ENCODE measurements at regions not wholly inside any gene's neighbourhood (a gene's known extent, or its start where the extent isn't known, plus 50 kb on each side); places are given as distances from the start of the nearest gene placed in this dataset.
"Not testable (repeated sequence)": the region's sequence is repeated elsewhere in the genome, so short reads cannot be mapped to it uniquely, and the experiment has no call there.

DNA sequence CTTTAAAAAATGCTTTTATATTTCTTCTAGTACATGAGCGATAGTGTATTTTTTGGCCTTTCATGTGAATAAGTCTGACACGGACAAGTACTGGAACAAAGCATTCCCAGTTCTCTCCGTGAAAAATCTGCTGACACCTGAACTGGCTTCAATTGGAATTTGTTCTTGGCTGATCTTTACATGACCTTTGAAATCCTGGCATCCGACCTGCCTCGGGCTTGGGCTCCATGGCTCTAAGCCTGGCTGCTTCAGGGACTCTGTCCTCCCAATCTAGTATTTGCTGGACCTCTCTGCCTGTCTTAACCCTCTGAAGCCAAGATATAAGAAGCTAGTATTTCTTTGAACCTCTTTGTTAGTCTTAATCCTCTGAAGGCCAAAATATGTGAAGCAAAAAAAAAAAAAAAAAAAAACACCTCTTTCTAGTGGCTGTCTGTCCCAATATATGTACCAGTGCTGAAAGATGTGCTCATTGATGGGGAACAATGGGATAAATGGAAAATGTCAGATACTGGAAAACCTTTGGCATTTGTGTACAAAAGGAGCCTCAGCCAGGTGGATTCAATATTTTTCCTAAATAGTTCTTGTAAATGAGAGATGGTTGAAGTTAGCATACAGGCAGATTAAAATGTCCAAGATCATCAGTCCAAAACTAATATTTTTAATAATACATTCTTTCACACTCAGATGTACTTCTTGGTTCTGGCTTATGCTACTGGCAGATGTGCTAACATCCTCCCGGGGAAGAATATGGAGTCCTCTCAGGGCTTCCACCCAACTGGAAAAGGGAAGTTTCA lies 470.6 kb downstream of the TUSC1 start:
- no peaks in the 10 kb centered on the region for H3K27me3 ChIP-seq (ENCODE audit: control insufficient read depth in 1 of 2, insufficient read depth in 2 of 2, low read length in 2 of 2)
- no peaks in the 10 kb centered on the region for H3K9me3 ChIP-seq (ENCODE audit: control insufficient read depth in 2 of 2, insufficient read depth in 1 of 2, low read depth in 1 of 2, low read length in 1 of 2)
- H3K36me3 ChIP-seq (ENCODE audit: control insufficient read depth in 2 of 2, insufficient read depth in 2 of 2, low read length in 1 of 2) = no peaks in the 10 kb centered on the region
- no peak overlapping the region for H3K4me3 ChIP-seq (ENCODE audit: low read depth in 1 of 2, low read length in 2 of 2)
- H3K27ac ChIP-seq (ENCODE audit: low read depth in 2 of 2, low read length in 1 of 2) = no peak overlapping the region
- H3K4me1 ChIP-seq (ENCODE audit: control insufficient read depth in 2 of 2, insufficient read depth in 2 of 2, low read length in 1 of 2) = no peaks in the 10 kb centered on the region
- WGBS, 2 donors = 41 to 47% methylated on average over 6 of the region's 6 CpGs

DNA sequence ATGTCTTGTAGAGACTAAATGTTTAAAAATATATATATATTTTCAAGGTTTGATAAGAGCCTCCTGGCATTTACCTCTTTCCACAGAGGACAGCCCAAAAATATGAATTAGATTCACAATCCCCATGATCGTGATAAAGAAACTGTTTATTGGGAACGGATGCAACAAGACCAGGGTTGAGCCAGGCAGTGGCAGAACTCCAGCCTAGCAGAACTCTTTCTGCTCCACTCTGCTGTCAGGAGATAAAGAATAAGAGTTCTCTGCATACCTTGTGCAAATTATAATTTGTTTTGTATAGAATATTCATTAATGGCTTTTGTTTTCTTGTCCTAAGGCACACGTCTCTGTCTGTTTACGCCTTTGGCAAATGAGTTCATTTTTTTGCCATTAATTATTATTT lies 472.2 kb downstream of the TUSC1 start:
- Histone ChIP-seq H3K4me3 (ENCODE audit: low read depth in 1 of 2, low read length in 2 of 2) (no peak overlapping the region), H3K4me1 (ENCODE audit: control insufficient read depth in 2 of 2, insufficient read depth in 2 of 2, low read length in 1 of 2) (no peaks in the 10 kb centered on the region), H3K27ac (ENCODE audit: low read depth in 2 of 2, low read length in 1 of 2) (no peak overlapping the region), H3K27me3 (ENCODE audit: control insufficient read depth in 1 of 2, insufficient read depth in 2 of 2, low read length in 2 of 2) (no peaks in the 10 kb centered on the region), H3K9me3 (ENCODE audit: control insufficient read depth in 2 of 2, insufficient read depth in 1 of 2, low read depth in 1 of 2, low read length in 1 of 2) (no peaks in the 10 kb centered on the region), H3K36me3 (ENCODE audit: control insufficient read depth in 2 of 2, insufficient read depth in 2 of 2, low read length in 1 of 2) (no peaks in the 10 kb centered on the region)
- 62 to 72% methylated on average over 4 of the region's 4 CpGs for WGBS, 2 donors

DNA sequence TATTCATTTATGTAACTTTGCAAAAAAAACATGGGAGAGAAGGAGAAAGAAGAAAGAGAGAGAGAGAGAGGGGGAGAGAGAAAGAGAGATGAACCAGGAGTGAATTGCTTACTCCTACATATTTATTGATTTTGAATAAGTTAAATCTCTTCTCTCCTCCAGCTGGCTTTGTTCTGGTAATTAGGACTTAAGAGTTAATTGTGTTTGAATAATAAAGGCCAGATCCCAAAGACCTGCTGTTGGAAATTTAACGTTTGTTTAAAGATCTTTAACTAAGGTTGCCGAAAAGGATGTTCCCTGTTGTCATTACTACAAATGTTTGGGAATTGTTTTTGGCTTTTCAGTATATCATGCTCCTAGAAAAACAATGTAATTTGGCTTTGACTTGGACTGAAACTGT lies 473.0 kb downstream of the TUSC1 start:
- H3K27ac ChIP-seq (ENCODE audit: low read depth in 2 of 2, low read length in 1 of 2) = no peak overlapping the region
- H3K4me3 ChIP-seq (ENCODE audit: low read depth in 1 of 2, low read length in 2 of 2) = no peak overlapping the region
- no peaks in the 10 kb centered on the region for H3K27me3 ChIP-seq (ENCODE audit: control insufficient read depth in 1 of 2, insufficient read depth in 2 of 2, low read length in 2 of 2)
- no peaks in the 10 kb centered on the region for H3K4me1 ChIP-seq (ENCODE audit: control insufficient read depth in 2 of 2, insufficient read depth in 2 of 2, low read length in 1 of 2)
- H3K36me3 ChIP-seq (ENCODE audit: control insufficient read depth in 2 of 2, insufficient read depth in 2 of 2, low read length in 1 of 2) = no peaks in the 10 kb centered on the region
- no peaks in the 10 kb centered on the region for H3K9me3 ChIP-seq (ENCODE audit: control insufficient read depth in 2 of 2, insufficient read depth in 1 of 2, low read depth in 1 of 2, low read length in 1 of 2)
- WGBS, 2 donors = 34 to 36% methylated on average over 2 of the region's 2 CpGs

DNA sequence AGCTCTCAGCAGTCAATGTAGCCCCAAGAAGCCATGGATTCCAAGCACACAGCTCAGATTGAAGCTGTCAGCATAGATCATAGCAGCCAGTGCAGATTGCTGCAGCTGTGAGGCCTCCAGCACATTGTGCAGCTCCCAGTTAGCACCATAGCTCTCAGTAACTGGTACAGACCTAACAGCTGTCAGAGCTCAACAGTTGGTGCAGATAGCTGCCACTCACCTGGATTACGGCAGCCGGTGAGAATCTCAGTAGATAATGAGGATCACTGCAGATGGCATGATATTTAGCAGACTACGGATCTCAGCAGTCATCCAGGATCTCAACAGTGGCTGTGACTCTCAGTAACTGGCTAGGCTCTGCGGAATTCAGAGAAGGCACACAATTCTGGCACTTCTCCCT lies 500.4 kb downstream of the TUSC1 start:
- Histone ChIP-seq H3K4me3 (ENCODE audit: low read depth in 1 of 2, low read length in 2 of 2) (no peak overlapping the region), H3K9me3 (ENCODE audit: control insufficient read depth in 2 of 2, insufficient read depth in 1 of 2, low read depth in 1 of 2, low read length in 1 of 2) (peaks cover 3 to 5% of the 10 kb centered on the region in 2 donors), H3K36me3 (ENCODE audit: control insufficient read depth in 2 of 2, insufficient read depth in 2 of 2, low read length in 1 of 2) (no peaks in the 10 kb centered on the region), H3K4me1 (ENCODE audit: control insufficient read depth in 2 of 2, insufficient read depth in 2 of 2, low read length in 1 of 2) (no peaks in the 10 kb centered on the region), H3K27ac (ENCODE audit: low read depth in 2 of 2, low read length in 1 of 2) (no peak overlapping the region), H3K27me3 (ENCODE audit: control insufficient read depth in 1 of 2, insufficient read depth in 2 of 2, low read length in 2 of 2) (no peaks in the 10 kb centered on the region)
- 80 to 86% methylated on average over 4 of the region's 4 CpGs for WGBS, 2 donors

DNA sequence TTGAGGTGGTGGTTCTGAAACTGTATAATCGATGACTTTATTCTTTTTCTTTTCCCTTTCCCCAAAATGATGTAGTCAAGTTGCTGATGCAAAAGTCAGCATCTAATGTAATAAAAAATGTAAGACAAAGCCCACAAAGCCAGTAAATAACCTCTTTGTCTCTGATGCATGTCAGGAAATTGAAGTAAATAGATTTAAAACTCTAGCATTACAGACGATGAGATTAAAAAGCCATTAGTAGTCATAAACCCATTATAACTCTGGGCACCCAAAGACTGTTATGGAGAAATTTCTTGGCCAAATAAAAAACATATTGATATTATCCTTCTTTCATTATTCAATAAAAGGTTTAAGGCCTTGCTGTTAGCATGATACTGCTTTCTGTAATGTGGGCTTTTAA lies 548.7 kb downstream of the TUSC1 start:
- H3K36me3 ChIP-seq (ENCODE audit: control insufficient read depth in 2 of 2, insufficient read depth in 2 of 2, low read length in 1 of 2) = no peaks in the 10 kb centered on the region
- H3K4me3 ChIP-seq (ENCODE audit: low read depth in 1 of 2, low read length in 2 of 2) = no peak overlapping the region
- 89 to 91% methylated on average over 2 of the region's 2 CpGs for WGBS, 2 donors
- H3K9me3 ChIP-seq (ENCODE audit: control insufficient read depth in 2 of 2, insufficient read depth in 1 of 2, low read depth in 1 of 2, low read length in 1 of 2) = peaks cover 2 to 4% of the 10 kb centered on the region in 2 donors
- H3K27ac ChIP-seq (ENCODE audit: low read depth in 2 of 2, low read length in 1 of 2) = no peak overlapping the region
- H3K27me3 ChIP-seq (ENCODE audit: control insufficient read depth in 1 of 2, insufficient read depth in 2 of 2, low read length in 2 of 2) = no peaks in the 10 kb centered on the region
- H3K4me1 ChIP-seq (ENCODE audit: control insufficient read depth in 2 of 2, insufficient read depth in 2 of 2, low read length in 1 of 2) = no peaks in the 10 kb centered on the region

DNA sequence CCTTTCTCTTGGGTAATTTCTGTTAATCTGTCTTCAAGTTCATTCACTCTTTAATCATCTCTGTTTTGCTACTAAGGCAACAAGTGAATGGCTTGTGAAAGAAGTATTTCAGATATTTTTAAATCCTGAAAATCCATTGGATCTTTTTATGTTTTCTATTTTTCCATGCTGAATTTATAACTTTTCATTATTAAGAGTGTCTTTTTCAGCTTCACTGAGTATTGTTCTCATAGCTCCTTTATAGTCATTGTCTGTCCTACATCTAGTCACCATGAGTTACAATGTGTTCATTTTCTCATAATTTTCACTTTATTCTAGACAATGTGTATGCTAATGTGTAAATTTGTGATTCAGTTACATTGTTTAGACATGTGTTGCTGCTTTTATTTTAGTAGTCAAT lies 556.4 kb downstream of the TUSC1 start:
- no peak overlapping the region for H3K27ac ChIP-seq (ENCODE audit: low read depth in 2 of 2, low read length in 1 of 2)
- H3K27me3 ChIP-seq (ENCODE audit: control insufficient read depth in 1 of 2, insufficient read depth in 2 of 2, low read length in 2 of 2) = no peaks in the 10 kb centered on the region
- no peak overlapping the region for H3K4me3 ChIP-seq (ENCODE audit: low read depth in 1 of 2, low read length in 2 of 2)
- no peaks in the 10 kb centered on the region for H3K36me3 ChIP-seq (ENCODE audit: control insufficient read depth in 2 of 2, insufficient read depth in 2 of 2, low read length in 1 of 2)
- H3K9me3 ChIP-seq (ENCODE audit: control insufficient read depth in 2 of 2, insufficient read depth in 1 of 2, low read depth in 1 of 2, low read length in 1 of 2) = peaks cover 2 to 4% of the 10 kb centered on the region in 2 donors
- H3K4me1 ChIP-seq (ENCODE audit: control insufficient read depth in 2 of 2, insufficient read depth in 2 of 2, low read length in 1 of 2) = no peaks in the 10 kb centered on the region

DNA sequence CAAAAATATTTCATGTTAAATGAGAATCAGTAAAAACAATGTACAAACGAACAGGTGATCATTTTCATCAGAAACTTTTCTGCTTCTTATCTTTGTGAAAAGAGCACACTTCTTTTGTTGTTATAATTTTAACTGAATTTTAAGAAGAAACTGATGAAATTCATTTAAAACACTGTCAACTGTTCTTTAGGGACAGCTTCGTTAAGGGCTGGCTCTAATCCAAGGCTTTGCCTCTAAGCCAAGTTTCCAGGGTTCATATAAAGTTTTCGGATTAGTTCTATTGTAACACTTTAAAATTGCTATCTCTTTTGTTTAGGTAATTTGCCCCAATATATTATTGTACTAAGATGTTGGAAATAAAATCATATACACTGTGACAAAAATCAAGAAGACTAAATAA lies 559.2 kb downstream of the TUSC1 start:
- no peaks in the 10 kb centered on the region for H3K9me3 ChIP-seq (ENCODE audit: control insufficient read depth in 2 of 2, insufficient read depth in 1 of 2, low read depth in 1 of 2, low read length in 1 of 2)
- no peaks in the 10 kb centered on the region for H3K4me1 ChIP-seq (ENCODE audit: control insufficient read depth in 2 of 2, insufficient read depth in 2 of 2, low read length in 1 of 2)
- no peak overlapping the region for H3K27ac ChIP-seq (ENCODE audit: low read depth in 2 of 2, low read length in 1 of 2)
- H3K4me3 ChIP-seq (ENCODE audit: low read depth in 1 of 2, low read length in 2 of 2) = no peak overlapping the region
- no peaks in the 10 kb centered on the region for H3K36me3 ChIP-seq (ENCODE audit: control insufficient read depth in 2 of 2, insufficient read depth in 2 of 2, low read length in 1 of 2)
- H3K27me3 ChIP-seq (ENCODE audit: control insufficient read depth in 1 of 2, insufficient read depth in 2 of 2, low read length in 2 of 2) = no peaks in the 10 kb centered on the region
- WGBS, 2 donors = 48 to 55% methylated on average over 3 of the region's 3 CpGs

DNA sequence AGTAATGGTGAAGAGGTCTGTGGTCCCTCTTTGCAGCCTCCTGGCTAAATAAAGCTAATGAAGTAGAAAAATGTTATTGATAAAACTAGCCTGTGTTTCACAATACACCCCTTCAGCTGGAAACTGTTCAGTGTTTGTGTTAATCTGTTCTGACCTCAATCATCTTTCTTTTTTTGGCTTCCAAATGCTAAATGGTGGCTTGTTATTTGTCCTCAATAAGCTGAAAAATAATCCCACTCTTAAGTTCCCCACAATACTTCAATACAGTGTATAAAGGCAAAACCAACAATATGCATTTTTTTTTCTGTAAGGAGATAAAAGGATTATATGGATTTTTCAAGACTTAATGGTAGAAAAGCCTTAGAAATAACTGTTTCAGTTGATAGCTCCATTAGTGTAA lies 560.5 kb downstream of the TUSC1 start:
- Histone ChIP-seq H3K9me3 (ENCODE audit: control insufficient read depth in 2 of 2, insufficient read depth in 1 of 2, low read depth in 1 of 2, low read length in 1 of 2) (no peaks in the 10 kb centered on the region), H3K27me3 (ENCODE audit: control insufficient read depth in 1 of 2, insufficient read depth in 2 of 2, low read length in 2 of 2) (no peaks in the 10 kb centered on the region), H3K4me1 (ENCODE audit: control insufficient read depth in 2 of 2, insufficient read depth in 2 of 2, low read length in 1 of 2) (no peaks in the 10 kb centered on the region), H3K27ac (ENCODE audit: low read depth in 2 of 2, low read length in 1 of 2) (no peak overlapping the region), H3K4me3 (ENCODE audit: low read depth in 1 of 2, low read length in 2 of 2) (no peak overlapping the region), H3K36me3 (ENCODE audit: control insufficient read depth in 2 of 2, insufficient read depth in 2 of 2, low read length in 1 of 2) (no peaks in the 10 kb centered on the region)

DNA sequence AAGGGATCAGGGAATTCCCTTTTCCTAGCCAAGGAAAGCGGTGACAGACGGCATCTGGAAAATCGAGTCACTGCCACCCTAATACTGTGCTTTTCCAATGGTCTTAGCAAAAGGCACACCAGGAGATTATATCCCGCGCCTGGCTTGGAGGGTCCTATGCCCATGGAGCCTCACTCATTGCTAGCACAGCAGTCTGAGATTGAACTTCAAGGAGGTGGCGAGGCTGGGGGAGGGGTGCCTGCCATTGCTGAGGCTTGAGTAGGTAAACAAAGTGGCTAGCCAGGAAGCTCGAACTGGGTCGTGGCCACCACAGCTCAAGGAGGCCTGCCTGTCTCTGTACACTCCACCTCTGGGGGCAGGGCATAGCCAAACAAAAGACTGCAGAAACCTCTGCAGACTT lies 556.5 kb upstream of the IZUMO3 start:
- H3K4me3 ChIP-seq (ENCODE audit: low read depth in 1 of 2, low read length in 2 of 2); H3K4me1 ChIP-seq (ENCODE audit: control insufficient read depth in 2 of 2, insufficient read depth in 2 of 2, low read length in 1 of 2); H3K27me3 ChIP-seq (ENCODE audit: control insufficient read depth in 1 of 2, insufficient read depth in 2 of 2, low read length in 2 of 2); H3K36me3 ChIP-seq (ENCODE audit: control insufficient read depth in 2 of 2, insufficient read depth in 2 of 2, low read length in 1 of 2); H3K27ac ChIP-seq (ENCODE audit: low read depth in 2 of 2, low read length in 1 of 2); H3K9me3 ChIP-seq (ENCODE audit: control insufficient read depth in 2 of 2, insufficient read depth in 1 of 2, low read depth in 1 of 2, low read length in 1 of 2): not testable (repeated sequence)
- WGBS, 2 donors = 90 to 93% methylated on average over 8 of the region's 8 CpGs

DNA sequence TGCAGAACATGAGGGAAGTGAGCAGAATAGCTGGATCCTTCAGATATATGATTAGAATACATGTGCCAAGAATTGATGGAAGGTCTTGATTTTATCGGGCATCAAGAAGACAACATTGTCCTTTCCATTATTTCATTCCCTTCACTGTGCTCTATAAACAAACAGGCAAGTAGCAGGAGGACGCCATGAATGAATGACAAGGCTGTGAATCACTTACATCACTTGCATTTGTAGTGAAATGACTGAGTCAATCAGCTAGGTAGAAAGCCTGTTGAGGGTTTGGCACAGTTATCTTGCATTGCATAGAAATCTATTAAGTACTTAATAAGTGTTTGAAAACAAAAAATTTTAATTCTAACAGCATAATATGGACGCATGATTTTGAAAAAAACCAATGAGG lies 548.8 kb upstream of the IZUMO3 start:
- no peaks in the 10 kb centered on the region for H3K36me3 ChIP-seq (ENCODE audit: control insufficient read depth in 2 of 2, insufficient read depth in 2 of 2, low read length in 1 of 2)
- no peak overlapping the region for H3K27ac ChIP-seq (ENCODE audit: low read depth in 2 of 2, low read length in 1 of 2)
- H3K27me3 ChIP-seq (ENCODE audit: control insufficient read depth in 1 of 2, insufficient read depth in 2 of 2, low read length in 2 of 2) = no peaks in the 10 kb centered on the region
- no peak overlapping the region for H3K4me3 ChIP-seq (ENCODE audit: low read depth in 1 of 2, low read length in 2 of 2)
- H3K4me1 ChIP-seq (ENCODE audit: control insufficient read depth in 2 of 2, insufficient read depth in 2 of 2, low read length in 1 of 2) = no peaks in the 10 kb centered on the region
- no peaks in the 10 kb centered on the region for H3K9me3 ChIP-seq (ENCODE audit: control insufficient read depth in 2 of 2, insufficient read depth in 1 of 2, low read depth in 1 of 2, low read length in 1 of 2)
- 77 to 81% methylated on average over 3 of the region's 3 CpGs for WGBS, 2 donors
